ENCODE measurements at regions not wholly inside any gene's neighbourhood (a gene's known extent, or its start where the extent isn't known, plus 50 kb on each side); places are given as distances from the start of the nearest gene placed in this dataset.

GRCh38 chr6:95408111-95408510 lies 169.2 kb upstream of the MANEA start:
- DNase-seq (ENCODE audit: low spot score), result no peak
- no peak for TF ChIP-seq CTCF (IDR thresholded peaks at IDR 0.05; ENCODE audit: borderline replicate concordance, control extremely low read depth, extremely low read depth, insufficient read depth, missing control alignments)
- in situ Hi-C loops (cut with MboI; ENCODE audit: low sequenced_read_pairs, unreplicated experiment), result no loop called here

- in situ Hi-C loops (cut with MboI; ENCODE audit: low sequenced_read_pairs, unreplicated experiment), result no loop called here
- no peak for TF ChIP-seq CTCF (IDR thresholded peaks at IDR 0.05; ENCODE audit: borderline replicate concordance, control extremely low read depth, extremely low read depth, insufficient read depth, missing control alignments)
- DNase-seq (ENCODE audit: low spot score), result no peak
These were observed 167.2 kb upstream of the MANEA start for GRCh38 chr6:95410168-95410567.

DNA sequence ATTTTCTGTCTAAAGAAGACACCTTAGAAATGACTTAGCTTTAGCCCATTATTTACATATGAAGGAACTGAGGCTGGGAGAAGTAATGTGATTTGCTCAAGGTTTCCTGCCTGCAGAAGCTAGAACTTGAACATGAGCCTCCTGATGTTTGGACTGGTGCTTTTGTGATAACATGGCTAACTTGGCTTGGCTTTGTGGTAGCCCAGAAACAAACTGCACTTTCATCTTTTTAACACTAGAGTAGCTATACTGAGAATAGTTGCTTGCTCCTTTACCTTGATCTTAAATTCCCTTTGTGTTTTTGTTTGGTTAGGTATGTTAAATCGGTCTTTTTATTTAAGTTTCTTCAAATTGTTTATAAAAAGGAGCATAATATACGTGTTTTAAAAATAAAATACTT lies 163.5 kb upstream of the MANEA start:
- no peak for DNase-seq (ENCODE audit: low spot score)
- TF ChIP-seq CTCF (IDR thresholded peaks at IDR 0.05; ENCODE audit: borderline replicate concordance, control extremely low read depth, extremely low read depth, insufficient read depth, missing control alignments), result no peak
- in situ Hi-C loops (cut with MboI; ENCODE audit: low sequenced_read_pairs, unreplicated experiment), result no loop called here

- no peak for DNase-seq (ENCODE audit: low spot score)
- TF ChIP-seq CTCF (IDR thresholded peaks at IDR 0.05; ENCODE audit: borderline replicate concordance, control extremely low read depth, extremely low read depth, insufficient read depth, missing control alignments), result no peak
- in situ Hi-C loops (cut with MboI; ENCODE audit: low sequenced_read_pairs, unreplicated experiment), result no loop called here
These were observed 159.5 kb upstream of the MANEA start for GRCh38 chr6:95417856-95418255.

GRCh38 chr6:95420792-95421191 lies 156.5 kb upstream of the MANEA start:
- no peak for TF ChIP-seq CTCF (IDR thresholded peaks at IDR 0.05; ENCODE audit: borderline replicate concordance, control extremely low read depth, extremely low read depth, insufficient read depth, missing control alignments)
- in situ Hi-C loops (cut with MboI; ENCODE audit: low sequenced_read_pairs, unreplicated experiment), result no loop called here
- DNase-seq (ENCODE audit: low spot score), result no peak

DNA sequence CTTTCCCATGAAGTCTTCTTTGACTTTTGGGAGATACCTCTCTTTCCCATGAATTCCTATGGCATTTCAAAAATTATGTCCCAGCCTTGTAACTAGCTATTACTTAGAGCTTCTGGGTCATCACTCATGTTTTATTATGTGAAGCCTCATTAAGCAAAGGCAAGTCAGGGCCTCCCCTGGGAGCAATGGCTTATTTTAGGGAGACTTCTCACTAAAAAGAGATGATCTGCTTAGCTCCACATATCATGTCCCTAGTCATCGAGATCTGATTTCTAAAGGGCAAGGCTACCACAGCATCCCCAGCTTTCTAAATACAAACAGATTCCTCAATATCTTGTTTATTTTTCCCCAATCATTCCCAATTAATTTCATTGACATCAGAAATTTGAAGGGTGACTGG lies 154.0 kb upstream of the MANEA start:
- DNase-seq (ENCODE audit: low spot score), result no peak
- in situ Hi-C loops (cut with MboI; ENCODE audit: low sequenced_read_pairs, unreplicated experiment), result no loop called here
- TF ChIP-seq CTCF (IDR thresholded peaks at IDR 0.05; ENCODE audit: borderline replicate concordance, control extremely low read depth, extremely low read depth, insufficient read depth, missing control alignments), result no peak
